NB4 (cell line): ENCODE measurements at regions not wholly inside any gene's neighbourhood (a gene's known extent, or its start where the extent isn't known, plus 50 kb on each side); places are given as distances from the start of the nearest gene placed in this dataset.

ENCODE experiments used
- POLR2A ChIP-seq: IDR thresholded peaks from 2 replicates; pipeline ENCODE4 v1.6.1; 2011; ENCODE audit warnings: mild to moderate bottlenecking; ENCODE audit not compliant: insufficient read length; ENCODE audit errors: extremely low read depth
- TF ChIP-seq, protein P1 (sequence below): IDR thresholded peaks from one replicate; pipeline ENCODE4 v1.5.1; 2012; ENCODE audit warnings: low read depth, low read length

GRCh38 chr14:62431496-62431895 is 613.8 kb downstream of the KCNH5 start:
- TF ChIP-seq, protein P1, sequence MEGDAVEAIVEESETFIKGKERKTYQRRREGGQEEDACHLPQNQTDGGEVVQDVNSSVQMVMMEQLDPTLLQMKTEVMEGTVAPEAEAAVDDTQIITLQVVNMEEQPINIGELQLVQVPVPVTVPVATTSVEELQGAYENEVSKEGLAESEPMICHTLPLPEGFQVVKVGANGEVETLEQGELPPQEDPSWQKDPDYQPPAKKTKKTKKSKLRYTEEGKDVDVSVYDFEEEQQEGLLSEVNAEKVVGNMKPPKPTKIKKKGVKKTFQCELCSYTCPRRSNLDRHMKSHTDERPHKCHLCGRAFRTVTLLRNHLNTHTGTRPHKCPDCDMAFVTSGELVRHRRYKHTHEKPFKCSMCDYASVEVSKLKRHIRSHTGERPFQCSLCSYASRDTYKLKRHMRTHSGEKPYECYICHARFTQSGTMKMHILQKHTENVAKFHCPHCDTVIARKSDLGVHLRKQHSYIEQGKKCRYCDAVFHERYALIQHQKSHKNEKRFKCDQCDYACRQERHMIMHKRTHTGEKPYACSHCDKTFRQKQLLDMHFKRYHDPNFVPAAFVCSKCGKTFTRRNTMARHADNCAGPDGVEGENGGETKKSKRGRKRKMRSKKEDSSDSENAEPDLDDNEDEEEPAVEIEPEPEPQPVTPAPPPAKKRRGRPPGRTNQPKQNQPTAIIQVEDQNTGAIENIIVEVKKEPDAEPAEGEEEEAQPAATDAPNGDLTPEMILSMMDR = no peak
- no peak for TF ChIP-seq POLR2A
